Inferior parietal cortex (tissue), 1 donor: ENCODE measurements at regions not wholly inside any gene's neighbourhood (a gene's known extent, or its start where the extent isn't known, plus 50 kb on each side); places are given as distances from the start of the nearest gene placed in this dataset.

Source experiments
- DNase-seq: peaks from one replicate; pipeline ENCODE4 v3.0.0-alpha.2; 2016; ENCODE audit errors: extremely low spot score

GRCh38 chr7:144960763-144961162, 124.9 kb upstream of the TPK1 start:
- DNase-seq = no peak

GRCh38 chr7:144957998-144958397, 122.1 kb upstream of the TPK1 start:
- no peak for DNase-seq

GRCh38 chr7:144955422-144955821, 119.6 kb upstream of the TPK1 start:
- no peak for DNase-seq

GRCh38 chr7:144941127-144941526, 105.3 kb upstream of the TPK1 start:
- DNase-seq = no peak

- no peak for DNase-seq
Measured at GRCh38 chr7:144937199-144937598, 101.3 kb upstream of the TPK1 start.

GRCh38 chr7:144936314-144936713, 100.5 kb upstream of the TPK1 start:
- DNase-seq = no peak

- no peak for DNase-seq
Measured at GRCh38 chr7:144910411-144910810, 74.6 kb upstream of the TPK1 start.

- no peak for DNase-seq
Measured at GRCh38 chr7:144908943-144909556, 73.2 kb upstream of the TPK1 start.

GRCh38 chr7:144908324-144908723, 72.5 kb upstream of the TPK1 start:
- no peak for DNase-seq

- no peak for DNase-seq
Measured at GRCh38 chr7:144907577-144907976, 71.7 kb upstream of the TPK1 start.

- no peak for DNase-seq
Measured at GRCh38 chr7:144903201-144903600, 67.3 kb upstream of the TPK1 start.

- DNase-seq = no peak
Measured at GRCh38 chr7:144892761-144893160, 56.9 kb upstream of the TPK1 start.
